B cell (primary cell): ENCODE measurements at regions not wholly inside any gene's neighbourhood (a gene's known extent, or its start where the extent isn't known, plus 50 kb on each side); places are given as distances from the start of the nearest gene placed in this dataset.

Experiments used
- ATAC-seq: fragments of 200-7000 bp; cut with Tn5 transposase; one replicate; pipeline ENCODE4 v1.10.0; 2021; ENCODE audit warnings: low read depth, mild to moderate bottlenecking, moderate number of reproducible peaks, moderate library complexity
- CTCF ChIA-PET: fragments of 350-600 bp; sonication (Branson Sonifier 250); formaldehyde crosslinking; loops from one replicate; lab custom pipeline; 2021; ENCODE audit warnings: antibody characterized with exemption, inconsistent platforms; lab: Charles Lee
- POLR2A ChIA-PET: fragments of 350-600 bp; sonication (Branson Sonifier 250); formaldehyde crosslinking; loops from one replicate; lab custom pipeline; 2021; ENCODE audit warnings: antibody characterized with exemption; lab: Charles Lee
- DNase-seq: peaks from one replicate; pipeline ENCODE4 v3.0.0; 2013
- H2AFZ ChIP-seq: 2 replicates; pipeline ENCODE4 v1.6.1; 2012; ENCODE audit warnings: mild to moderate bottlenecking, low read depth, low read length; ENCODE audit not compliant: insufficient read depth, poor library complexity, severe bottlenecking
- H3K27ac ChIP-seq, 2 donors: 1 replicate in 1 of 2; 2 replicates in 1 of 2; pipeline ENCODE4 v1.5.1; 2012 to 2013; ENCODE audit warnings: low read length in 2 of 2, mild to moderate bottlenecking in 2 of 2, moderate library complexity in 1 of 2
- H3K27me3 ChIP-seq, 4 experiments: fragments of 200-600 bp in 1 of 4; sonication (generic) in 1 of 4; replicated peaks in 1 of 4; 1 replicate in 2 of 4; 2 replicates in 2 of 4; pipeline versions ENCODE4 v1.6.1 to v1.7.0; 2013 to 2016; ENCODE audit warnings: low read length in 3 of 4, mild to moderate bottlenecking in 2 of 4, mixed read lengths in 1 of 4, moderate library complexity in 1 of 4; ENCODE audit not compliant: insufficient read depth in 4 of 4, control insufficient read depth in 3 of 4; ENCODE audit errors: control extremely low read depth in 1 of 4
- H3K36me3 ChIP-seq, 2 experiments: replicated peaks in 1 of 2; 1 replicate in 1 of 2; 2 replicates in 1 of 2; pipeline versions ENCODE4 v1.6.1 to v1.7.1; 2013; ENCODE audit warnings: low read length in 1 of 2; ENCODE audit not compliant: insufficient read depth in 2 of 2, control insufficient read depth in 1 of 2; ENCODE audit errors: control extremely low read depth in 1 of 2, extremely low read depth in 1 of 2
- H3K4me1 ChIP-seq, 2 donors: fragments of 200-600 bp in 1 of 2; sonication (generic) in 1 of 2; 1 replicate in 1 of 2; 2 replicates in 1 of 2; pipeline versions ENCODE4 v1.5.1 to v1.6.1; 2013 to 2017; ENCODE audit warnings: low read length in 2 of 2; ENCODE audit not compliant: control insufficient read depth in 2 of 2, insufficient read depth in 2 of 2
- H3K4me2 ChIP-seq: replicated peaks from 2 replicates; pipeline ENCODE3; 2012; ENCODE audit warnings: mild to moderate bottlenecking, low read depth, low read length; ENCODE audit not compliant: poor library complexity, severe bottlenecking
- H3K4me3 ChIP-seq, 5 experiments: fragments of 200-600 bp in 1 of 5; sonication (generic) in 1 of 5; 1 replicate in 3 of 5; 2 replicates in 2 of 5; pipeline versions ENCODE4 v1.5.1 to v1.7.0; 2011 to 2016; ENCODE audit warnings: low read length in 4 of 5, mild to moderate bottlenecking in 4 of 5, low read depth in 2 of 5, control low read depth in 1 of 5, moderate library complexity in 1 of 5; ENCODE audit not compliant: insufficient read depth in 1 of 5; ENCODE audit errors: control extremely low read depth in 1 of 5, extremely low read depth in 1 of 5
- H3K79me2 ChIP-seq: fragments of 200-600 bp; sonication (generic); one replicate; pipeline ENCODE4 v1.6.0; 2016; ENCODE audit warnings: low read length; ENCODE audit not compliant: control insufficient read depth, insufficient read depth
- H3K9ac ChIP-seq: fragments of 200-600 bp; sonication (generic); 2 replicates; pipeline ENCODE4 v1.6.1; 2017; ENCODE audit warnings: mild to moderate bottlenecking, low read length, moderate library complexity
- H3K9me3 ChIP-seq, 3 donors: one replicate each; pipeline versions ENCODE4 v1.6.1 to v1.7.1; 2013; ENCODE audit warnings: low read length in 2 of 3; ENCODE audit not compliant: control insufficient read depth in 2 of 3, insufficient read depth in 1 of 3; ENCODE audit errors: control extremely low read depth in 1 of 3
- H4K20me1 ChIP-seq: 2 replicates; pipeline ENCODE4 v1.6.0; 2012; ENCODE audit warnings: mild to moderate bottlenecking, low read length; ENCODE audit not compliant: insufficient read depth, control insufficient read depth, poor library complexity, severe bottlenecking
- H3K27ac Mint-ChIP-seq: one replicate; pipeline ENCODE4 v1.8.0; 2021; ENCODE audit warnings: mixed read lengths
- H3K27me3 Mint-ChIP-seq: one replicate; pipeline ENCODE4 v1.8.0; 2021; ENCODE audit warnings: mixed read lengths
- H3K4me1 Mint-ChIP-seq: one replicate; pipeline ENCODE4 v1.8.0; 2021; ENCODE audit warnings: mixed read lengths
- H3K4me3 Mint-ChIP-seq: one replicate; pipeline ENCODE4 v1.8.0; 2021; ENCODE audit warnings: mixed read lengths
- H3K9me3 Mint-ChIP-seq: one replicate; pipeline ENCODE4 v1.8.0; 2022; ENCODE audit warnings: mixed read lengths; ENCODE audit not compliant: insufficient read depth
- EZH2 ChIP-seq: IDR thresholded peaks from 2 replicates; pipeline ENCODE4 v1.6.1; 2012; ENCODE audit warnings: borderline replicate concordance, low read depth, mild to moderate bottlenecking, moderate library complexity, low read length; ENCODE audit not compliant: insufficient read depth, poor library complexity, severe bottlenecking
- WGBS: methylation state at CpG from one replicate; pipeline ENCODE4 v1.1.5; 2013; ENCODE audit warnings: missing lambda C conversion rate; ENCODE audit not compliant: insufficient coverage; 5-methylcytosine and 5-hydroxymethylcytosine counted together
- intact Hi-C: fragments of 100-400 bp; cut with micrococcal nuclease; formaldehyde crosslinking; loops from one replicate; pipeline ENCODE4 v1.10.0; 2022
- TF ChIP-seq, protein P1 (sequence below): fragments of 200-600 bp; IDR thresholded peaks from one replicate; pipeline ENCODE4 v1.8.0; 2022; ENCODE audit warnings: antibody characterized with exemption, mild to moderate bottlenecking

- Mint-ChIP-seq H3K27ac (no peak overlapping the region), H3K4me1 (no peaks in the 10 kb centered on the region), H3K27me3 (no peaks in the 10 kb centered on the region), H3K9me3 (peaks cover 3% of the 10 kb centered on the region), H3K4me3 (no peak overlapping the region)
- H3K36me3 ChIP-seq: no peaks in the 10 kb centered on the region
- ATAC-seq: no peak
- TF ChIP-seq, protein P1, sequence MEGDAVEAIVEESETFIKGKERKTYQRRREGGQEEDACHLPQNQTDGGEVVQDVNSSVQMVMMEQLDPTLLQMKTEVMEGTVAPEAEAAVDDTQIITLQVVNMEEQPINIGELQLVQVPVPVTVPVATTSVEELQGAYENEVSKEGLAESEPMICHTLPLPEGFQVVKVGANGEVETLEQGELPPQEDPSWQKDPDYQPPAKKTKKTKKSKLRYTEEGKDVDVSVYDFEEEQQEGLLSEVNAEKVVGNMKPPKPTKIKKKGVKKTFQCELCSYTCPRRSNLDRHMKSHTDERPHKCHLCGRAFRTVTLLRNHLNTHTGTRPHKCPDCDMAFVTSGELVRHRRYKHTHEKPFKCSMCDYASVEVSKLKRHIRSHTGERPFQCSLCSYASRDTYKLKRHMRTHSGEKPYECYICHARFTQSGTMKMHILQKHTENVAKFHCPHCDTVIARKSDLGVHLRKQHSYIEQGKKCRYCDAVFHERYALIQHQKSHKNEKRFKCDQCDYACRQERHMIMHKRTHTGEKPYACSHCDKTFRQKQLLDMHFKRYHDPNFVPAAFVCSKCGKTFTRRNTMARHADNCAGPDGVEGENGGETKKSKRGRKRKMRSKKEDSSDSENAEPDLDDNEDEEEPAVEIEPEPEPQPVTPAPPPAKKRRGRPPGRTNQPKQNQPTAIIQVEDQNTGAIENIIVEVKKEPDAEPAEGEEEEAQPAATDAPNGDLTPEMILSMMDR: no peak
- TF ChIP-seq EZH2: no peak
- no peak overlapping the region for H3K4me3 ChIP-seq
- WGBS: no CpG with 5 or more reads among the region's 2 CpGs
- DNase-seq: no peak
- no peak overlapping the region for H3K9ac ChIP-seq
- H3K27me3 ChIP-seq: no peaks in the 10 kb centered on the region
- CTCF ChIA-PET: no interaction called here
- H4K20me1 ChIP-seq: no peaks in the 10 kb centered on the region
- intact Hi-C loops: no loop called here
- no peak overlapping the region for H3K4me2 ChIP-seq
- H3K79me2 ChIP-seq: no peaks in the 10 kb centered on the region
- H3K4me1 ChIP-seq: no peaks in the 10 kb centered on the region
- H3K9me3 ChIP-seq: no peaks in the 10 kb centered on the region
- POLR2A ChIA-PET: no interaction called here
- no peak overlapping the region for H3K27ac ChIP-seq
- H2AFZ ChIP-seq: no peak overlapping the region
Observed at GRCh38 chr5:8633696-8634095, 764.7 kb downstream of the MTRR start.

GRCh38 chr5:8634219-8634618 lies 765.3 kb downstream of the MTRR start:
- H3K79me2 ChIP-seq: no peaks in the 10 kb centered on the region
- Mint-ChIP-seq H3K4me1 (no peaks in the 10 kb centered on the region), H3K4me3 (no peak overlapping the region), H3K27me3 (no peaks in the 10 kb centered on the region), H3K27ac (no peak overlapping the region), H3K9me3 (peaks cover 3% of the 10 kb centered on the region)
- no peaks in the 10 kb centered on the region for H3K9me3 ChIP-seq
- H2AFZ ChIP-seq: no peak overlapping the region
- H3K9ac ChIP-seq: no peak overlapping the region
- no peaks in the 10 kb centered on the region for H4K20me1 ChIP-seq
- H3K27ac ChIP-seq: no peak overlapping the region
- H3K4me2 ChIP-seq: no peak overlapping the region
- whole genome bisulfite sequencing: no CpG with 5 or more reads among the region's 2 CpGs
- DNase-seq (no peak), ATAC-seq (no peak)
- H3K4me3 ChIP-seq: no peak overlapping the region
- TF ChIP-seq, protein P1: no peak
- CTCF ChIA-PET: no interaction called here
- H3K36me3 ChIP-seq: no peaks in the 10 kb centered on the region
- no peaks in the 10 kb centered on the region for H3K27me3 ChIP-seq
- POLR2A ChIA-PET: no interaction called here
- intact Hi-C loops: no loop called here
- no peaks in the 10 kb centered on the region for H3K4me1 ChIP-seq
